NCI-H2196 (cell line): ENCODE measurements at regions not wholly inside any gene's neighbourhood (a gene's known extent, or its start where the extent isn't known, plus 50 kb on each side); places are given as distances from the start of the nearest gene placed in this dataset.
"Not testable (repeated sequence)": the region's sequence is repeated elsewhere in the genome, so short reads cannot be mapped to it uniquely, and the experiment has no call there.

Source experiments
- DNase-seq: peaks from one replicate; lab custom pipeline; 2025; ENCODE audit not compliant: unreplicated experiment; lab: John Stamatoyannopoulos, UW

DNA sequence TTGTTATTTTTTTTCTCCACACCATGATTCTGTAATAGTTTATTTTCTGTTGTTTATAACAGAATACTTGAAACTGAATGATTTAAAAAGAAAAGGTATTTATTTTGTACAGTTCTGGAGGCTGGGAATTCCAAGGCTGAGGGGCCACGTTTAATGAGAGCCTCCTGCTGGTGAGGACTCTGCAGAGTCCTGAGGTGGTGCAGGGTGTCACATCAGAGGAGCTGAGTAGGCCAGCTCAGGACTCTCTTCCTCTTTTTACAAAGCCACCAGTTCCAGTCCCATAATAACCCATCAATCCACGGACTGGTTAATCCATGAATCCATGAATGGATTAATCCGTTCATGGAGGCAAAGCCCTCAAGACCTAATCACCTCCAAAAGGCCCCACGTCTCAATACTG lies 71.6 kb downstream of the TFAP2A start:
- no peak for DNase-seq

DNA sequence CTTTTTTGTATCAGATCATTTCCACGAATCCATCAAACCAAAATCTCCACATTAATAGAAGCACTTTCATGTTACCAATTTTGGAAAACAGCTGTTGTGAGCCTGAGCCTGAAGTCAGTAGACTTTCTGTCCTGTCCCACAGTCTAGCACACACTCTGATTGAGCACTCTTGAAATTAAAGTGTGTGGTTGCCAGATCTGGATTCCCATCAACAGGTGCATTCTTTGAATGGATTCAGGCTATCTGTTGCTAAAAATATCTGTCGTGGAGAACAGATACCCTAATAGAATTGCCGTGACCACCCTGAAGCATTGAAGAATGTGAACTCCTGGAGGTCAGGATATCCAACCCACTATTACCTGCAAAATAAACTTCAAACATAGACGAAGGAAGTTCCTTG lies 73.3 kb downstream of the TFAP2A start:
- no peak for DNase-seq

DNA sequence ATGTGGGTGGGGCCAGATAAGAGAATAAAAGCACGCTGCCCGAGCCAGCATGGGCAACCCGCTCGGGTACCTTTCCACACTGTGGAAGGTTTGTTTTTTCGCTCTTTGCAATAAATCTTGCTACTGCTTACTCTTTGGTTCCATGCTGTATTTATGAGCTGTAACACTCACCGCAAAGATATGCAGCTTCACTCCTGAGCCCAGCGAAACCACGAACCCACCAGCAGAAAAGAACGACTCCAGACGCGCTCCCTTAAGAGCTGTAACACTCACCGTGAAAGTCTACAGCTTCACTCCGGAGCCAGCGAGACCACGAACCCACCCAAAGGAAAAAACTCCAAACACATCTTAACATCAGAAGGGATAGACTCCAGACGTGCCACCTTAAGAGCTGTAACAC lies 76.7 kb downstream of the TFAP2A start:
- DNase-seq: no peak

DNA sequence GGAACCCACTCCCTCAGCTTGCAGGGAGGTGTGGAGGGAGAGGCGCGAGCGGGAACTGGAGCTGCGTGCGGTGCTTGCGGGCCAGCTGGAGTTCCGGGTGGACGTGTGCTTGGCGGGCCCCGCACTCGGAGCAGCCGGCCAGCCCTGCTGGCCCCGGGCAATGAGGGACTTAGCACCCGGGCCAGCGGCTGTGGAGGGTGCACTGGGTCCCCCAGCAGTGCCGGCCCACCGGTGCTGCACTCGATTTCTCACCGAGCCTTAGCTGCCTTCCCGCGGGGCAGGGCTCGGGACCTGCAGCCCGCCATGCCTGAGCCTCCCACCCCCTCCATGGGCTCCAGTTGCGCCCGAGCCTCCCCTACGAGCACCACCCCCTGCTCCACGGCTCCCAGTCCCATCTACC lies 77.5 kb downstream of the TFAP2A start:
- DNase-seq: not testable (repeated sequence)

DNA sequence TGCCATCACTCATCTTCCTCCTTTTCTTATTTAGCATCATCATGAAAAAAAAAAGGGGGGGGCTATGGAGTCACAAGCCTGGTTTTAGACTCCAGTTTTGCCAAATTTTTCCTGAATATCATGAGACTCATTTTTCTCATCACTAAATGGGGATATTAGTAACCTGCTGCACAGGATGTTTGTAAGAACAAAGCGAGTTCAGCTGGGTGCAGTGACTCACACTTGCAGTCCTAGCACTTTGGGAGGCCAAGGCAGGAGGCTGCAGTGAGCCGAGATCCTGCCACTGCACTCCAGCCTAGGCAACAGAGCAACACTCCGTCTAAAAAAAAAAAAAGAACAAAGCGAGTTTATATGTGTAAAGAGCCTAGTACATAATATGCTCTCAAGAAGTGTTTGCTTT lies 82.8 kb downstream of the TFAP2A start:
- no peak for DNase-seq

DNA sequence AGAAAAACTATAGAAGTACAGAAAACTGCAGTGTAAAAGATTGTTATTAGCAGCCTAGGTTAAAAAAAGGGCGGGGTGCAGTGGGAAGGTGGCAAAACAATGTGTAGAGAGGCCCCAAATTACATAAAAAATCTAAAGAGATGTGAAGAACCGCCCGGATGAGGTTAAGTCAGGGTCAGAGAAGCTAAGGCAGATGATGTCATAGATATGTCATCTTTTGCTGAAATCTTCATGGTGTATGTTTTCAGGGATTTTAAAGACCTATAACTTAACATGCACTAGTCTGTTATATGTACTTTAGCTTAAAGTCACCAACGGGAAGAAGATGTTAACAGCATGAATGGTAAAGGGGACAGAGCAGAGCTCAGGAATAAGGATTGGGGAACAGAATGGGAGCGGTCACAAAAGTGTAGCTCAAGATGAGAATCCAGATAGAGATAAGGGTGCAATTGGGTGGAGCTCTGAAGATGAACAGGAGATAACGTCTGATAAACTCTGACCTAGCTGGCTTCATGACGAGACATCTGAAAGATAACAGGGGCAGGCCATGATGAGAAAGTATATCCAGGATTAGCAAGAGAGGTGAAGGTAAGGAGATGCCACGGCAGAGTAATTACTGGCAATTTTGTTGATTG lies 83.4 kb downstream of the TFAP2A start:
- no peak for DNase-seq

DNA sequence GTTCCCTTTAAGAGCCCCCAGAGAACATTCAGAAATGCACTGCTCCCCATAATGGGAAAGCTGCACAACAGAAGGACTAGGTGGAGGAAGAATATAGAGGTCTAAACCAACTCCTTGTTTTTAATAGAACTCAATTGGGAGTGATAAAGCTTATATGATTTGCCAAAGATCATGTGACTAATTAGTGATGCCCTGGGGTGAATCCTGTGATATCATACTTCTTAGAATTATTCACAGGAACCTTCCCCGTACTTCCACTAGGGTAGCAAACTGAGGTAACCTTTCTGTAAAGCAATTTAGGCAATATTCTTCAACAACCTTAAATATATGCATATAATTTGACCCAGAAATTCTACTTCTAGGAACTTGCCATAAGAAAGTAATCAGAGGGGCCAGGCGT lies 84.4 kb downstream of the TFAP2A start:
- DNase-seq: no peak

DNA sequence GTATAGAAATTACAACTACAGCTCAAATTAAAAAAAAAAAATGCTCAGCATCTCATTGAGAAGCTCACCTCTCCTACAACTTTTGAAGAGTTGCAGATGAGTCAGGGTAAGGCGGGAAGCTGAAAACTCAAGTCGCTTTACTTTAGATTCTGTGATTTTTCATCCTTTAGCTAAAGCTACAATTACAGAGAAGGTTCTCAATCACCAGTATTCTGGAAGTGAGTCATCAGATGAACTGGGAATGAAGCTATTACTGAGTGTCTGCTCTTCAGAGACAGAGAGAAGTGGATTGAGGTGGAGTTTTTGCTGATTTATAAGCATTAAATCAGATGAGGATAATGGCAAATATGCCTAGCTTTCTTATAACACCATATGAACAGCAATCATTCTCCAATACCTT lies 91.9 kb downstream of the TFAP2A start:
- DNase-seq: no peak

DNA sequence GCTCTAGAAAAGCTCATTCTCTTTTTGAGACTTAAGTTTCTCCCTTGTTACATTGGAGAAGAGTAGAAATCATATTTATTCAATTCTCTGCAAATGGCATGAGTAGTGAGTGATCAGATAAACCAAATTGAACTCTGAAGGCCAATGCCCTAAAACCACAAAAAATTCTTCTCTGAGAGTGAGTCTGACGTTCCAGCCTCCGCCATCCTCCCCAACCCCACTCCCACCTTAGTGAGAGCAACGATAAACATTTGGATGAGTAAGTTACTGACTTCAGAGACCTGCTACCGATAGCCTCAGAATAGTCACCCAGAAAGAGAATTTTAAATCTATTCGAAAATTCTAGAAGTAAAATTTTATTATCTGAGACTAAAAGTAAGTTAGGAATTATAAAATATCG lies 94.6 kb downstream of the TFAP2A start:
- no peak for DNase-seq

DNA sequence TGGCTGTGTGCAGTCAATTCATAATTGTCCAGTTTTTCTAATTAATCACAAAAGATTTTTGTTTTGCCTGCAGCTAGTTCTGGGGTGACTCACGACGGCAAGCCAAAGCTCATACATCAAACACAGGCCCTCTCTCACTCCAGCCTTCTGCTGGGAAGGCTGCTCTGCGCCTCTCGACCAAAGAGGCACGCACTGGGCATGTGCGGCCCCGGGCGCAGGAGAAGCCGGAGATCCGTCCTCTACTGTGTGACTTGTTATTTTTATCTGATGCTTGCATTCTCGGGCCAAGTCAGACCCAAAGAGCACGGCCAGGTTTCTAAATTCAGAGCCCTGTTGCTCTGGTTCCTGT lies 98.5 kb downstream of the TFAP2A start:
- no peak for DNase-seq

DNA sequence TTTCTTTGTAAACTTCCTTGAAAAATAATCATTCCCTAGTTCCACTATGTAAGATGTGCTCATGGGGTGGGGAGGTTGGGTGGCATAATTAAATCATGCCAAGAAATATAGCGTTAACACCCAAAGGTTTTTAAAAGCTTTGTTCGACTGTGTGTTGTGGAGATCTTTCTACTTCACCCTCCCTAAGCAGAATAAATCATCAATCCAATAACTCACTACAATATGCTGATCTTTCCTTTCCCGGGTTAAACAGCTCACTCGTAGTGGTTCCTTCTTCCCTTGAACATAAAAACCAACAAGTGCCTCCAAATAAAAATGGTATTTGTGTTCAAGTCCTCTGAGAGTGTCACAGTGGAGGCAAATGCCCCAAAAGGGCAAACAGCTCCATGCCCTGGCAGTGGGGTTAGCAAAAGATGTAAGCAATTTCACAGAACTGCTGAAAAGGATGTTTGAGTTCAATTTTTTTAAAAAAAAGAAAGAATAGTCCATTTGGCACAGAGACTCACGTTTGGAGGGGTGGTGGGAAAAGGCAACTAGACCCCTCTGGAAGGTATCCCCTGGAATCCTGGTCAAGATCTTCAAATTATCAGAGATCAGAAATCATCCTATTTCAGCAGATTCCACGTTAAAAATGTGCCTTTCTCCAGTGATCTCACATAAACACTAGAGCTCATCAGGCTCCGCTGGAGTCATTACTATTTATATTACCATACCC lies 99.1 kb downstream of the TFAP2A start:
- DNase-seq: no peak

DNA sequence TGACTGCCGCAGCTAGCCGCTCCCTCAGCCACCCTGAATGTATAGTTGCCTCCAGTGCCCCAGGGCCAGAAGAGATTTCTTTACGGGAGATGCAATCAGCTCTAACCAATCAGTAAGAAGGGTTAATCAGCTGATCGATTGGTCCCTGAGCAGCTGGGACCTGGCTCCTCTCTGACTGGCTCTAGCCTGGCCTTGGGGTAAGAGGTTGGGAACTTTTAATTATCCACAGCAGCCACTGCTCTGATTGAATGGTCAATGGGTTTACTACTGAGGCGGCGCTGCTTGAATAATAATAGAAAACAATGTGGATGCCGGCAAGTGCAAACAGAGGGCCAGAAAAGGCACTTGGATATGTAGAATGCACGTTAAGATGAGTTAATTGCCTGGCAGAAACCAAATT lies 99.8 kb downstream of the TFAP2A start:
- DNase-seq: no peak

DNA sequence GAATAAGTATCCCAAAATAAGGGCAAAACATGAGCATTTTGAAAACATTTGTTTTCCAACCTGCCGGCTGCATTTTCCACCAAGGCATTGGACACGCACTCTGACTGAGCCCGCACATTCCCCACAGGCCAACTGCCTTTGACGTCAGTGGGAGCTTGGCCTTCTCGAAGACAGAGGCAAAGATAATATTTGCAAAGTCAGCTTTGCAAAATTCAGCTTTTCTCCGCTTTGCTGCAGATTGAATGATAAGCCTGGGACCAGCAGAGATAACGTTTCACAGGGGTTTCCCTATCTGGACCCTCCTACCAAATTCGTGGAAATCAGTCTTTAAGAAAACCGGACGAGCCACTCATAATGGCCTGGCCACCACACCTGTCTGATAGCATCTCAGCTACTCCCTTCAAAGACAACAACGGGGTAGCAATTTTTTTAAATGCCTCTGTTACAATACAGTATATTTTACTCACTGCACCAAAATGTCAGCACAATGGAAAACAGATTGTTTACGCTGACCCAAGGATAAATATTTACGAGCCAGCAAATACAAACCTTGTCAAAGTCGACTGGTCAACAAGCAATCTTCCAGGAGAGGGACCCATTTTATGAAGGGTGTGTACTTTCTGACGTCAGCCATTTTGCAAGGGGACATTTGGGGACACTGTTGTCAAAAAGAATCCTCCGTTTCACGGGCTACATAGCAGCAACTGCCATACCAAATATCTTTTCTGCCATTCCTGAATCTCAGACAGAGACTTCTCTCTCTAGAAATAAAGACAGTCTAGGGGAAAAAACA lies 100.5 kb downstream of the TFAP2A start:
- DNase-seq: no peak

DNA sequence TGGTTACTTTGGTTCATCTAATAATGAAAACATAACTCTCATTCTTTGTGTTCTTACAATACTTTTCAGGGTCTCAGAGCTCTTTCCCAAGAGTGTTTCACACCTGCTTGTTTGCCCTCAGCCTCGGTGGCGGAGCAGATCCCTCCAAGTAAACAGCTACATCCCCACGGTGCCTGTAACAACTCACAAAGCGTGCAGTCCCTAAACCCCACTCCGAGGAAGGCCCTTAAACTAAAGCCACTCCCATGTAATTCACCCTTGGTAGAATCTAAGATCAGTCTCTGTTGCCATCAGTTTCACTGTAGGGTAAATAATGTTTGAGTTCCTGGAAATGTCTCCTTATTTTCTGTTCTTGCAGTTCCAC lies 101.1 kb downstream of the TFAP2A start:
- DNase-seq: no peak

DNA sequence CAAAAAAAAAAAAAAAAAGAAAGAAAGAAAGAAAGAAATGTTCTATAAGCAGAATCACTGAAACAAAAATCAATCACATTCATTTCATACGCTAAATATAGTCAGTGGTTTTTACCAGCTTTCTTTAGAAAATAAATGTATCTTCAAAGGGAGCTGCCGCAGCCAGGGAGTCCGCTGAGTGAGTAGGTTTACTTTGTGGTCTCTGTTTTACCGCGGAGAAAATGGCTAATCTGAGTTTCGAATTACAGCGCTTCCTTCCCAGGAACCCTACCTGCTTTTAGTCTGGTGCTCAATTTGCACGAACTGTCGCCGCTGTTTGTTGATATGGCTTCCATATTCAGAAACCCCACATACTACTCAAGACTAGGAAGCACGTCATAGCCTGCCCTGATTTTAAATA lies 102.4 kb downstream of the TFAP2A start:
- DNase-seq: no peak

DNA sequence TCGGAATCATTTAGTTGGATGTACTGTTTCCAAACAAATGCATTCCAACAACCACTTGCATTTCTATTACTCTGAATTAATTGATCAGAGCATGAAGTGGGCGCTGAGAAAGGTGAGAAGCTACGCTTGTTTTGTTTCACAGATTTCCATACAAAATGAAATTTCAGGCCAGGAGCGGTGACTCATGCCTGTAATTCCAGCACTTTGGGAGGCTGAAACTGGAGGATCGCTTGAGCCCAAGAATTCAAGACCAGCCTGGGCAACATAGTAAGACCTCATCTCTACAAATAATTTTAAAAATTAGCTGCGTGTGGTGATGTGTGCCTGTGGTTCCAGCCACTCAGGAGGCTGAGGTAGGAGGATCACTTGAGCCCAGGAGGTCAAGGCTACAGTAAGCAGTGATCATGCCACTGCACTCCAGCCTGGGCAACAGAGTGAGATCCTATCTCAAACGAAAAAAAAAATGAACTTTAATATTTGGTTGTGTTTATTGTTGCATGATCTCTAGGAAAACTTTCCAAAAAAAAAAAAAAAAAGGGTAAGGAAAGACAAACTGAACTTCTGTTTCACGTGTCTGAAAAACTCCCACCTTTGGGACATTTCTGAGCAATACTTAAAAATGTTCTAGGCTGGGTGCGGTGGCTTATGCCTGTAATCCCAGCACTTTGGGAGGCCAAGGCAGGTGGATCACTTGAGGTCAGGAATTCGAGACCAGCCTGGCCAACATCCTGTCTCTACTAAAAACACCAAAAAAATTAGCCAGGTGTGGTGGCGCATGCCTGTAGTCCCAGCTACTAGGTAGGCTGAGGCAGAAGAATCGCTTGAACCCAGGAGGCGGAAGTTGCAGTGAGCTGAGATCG lies 103.1 kb downstream of the TFAP2A start:
- not testable (repeated sequence) for DNase-seq

DNA sequence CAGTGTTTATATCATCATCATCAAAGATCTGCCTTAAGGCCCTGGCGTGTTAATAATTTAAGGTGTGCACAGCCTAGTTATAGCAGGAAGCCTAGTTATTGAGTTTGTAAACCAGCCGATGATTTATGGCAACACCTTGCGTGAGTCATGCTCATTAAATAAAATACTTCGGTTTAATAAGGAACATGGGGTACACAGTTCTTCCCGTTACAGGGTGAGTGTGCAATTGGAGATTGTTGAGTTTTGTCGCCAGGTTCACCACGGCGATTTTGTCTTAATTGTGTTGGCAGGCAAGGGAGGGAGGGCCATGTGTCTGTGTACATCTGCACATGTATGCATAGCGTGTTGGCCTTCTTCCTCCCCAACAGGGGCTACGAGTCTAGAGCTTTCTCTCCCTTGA lies 104.0 kb downstream of the TFAP2A start:
- DNase-seq: no peak

DNA sequence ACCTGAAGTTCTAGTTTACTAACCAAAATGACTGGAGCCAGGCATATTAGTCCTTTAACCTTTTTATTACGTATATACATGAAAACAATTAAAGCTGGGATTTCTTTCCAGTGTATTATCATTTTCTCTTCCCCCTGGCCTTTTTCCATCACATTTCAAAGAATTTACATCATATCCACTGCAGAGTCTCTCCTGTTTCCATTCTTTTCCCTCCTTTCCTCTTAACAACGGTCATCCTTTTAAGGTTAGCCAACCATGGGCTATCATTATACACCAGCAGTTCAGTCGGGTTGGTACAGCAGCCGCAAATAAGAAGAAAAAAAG lies 104.6 kb downstream of the TFAP2A start:
- DNase-seq: no peak

DNA sequence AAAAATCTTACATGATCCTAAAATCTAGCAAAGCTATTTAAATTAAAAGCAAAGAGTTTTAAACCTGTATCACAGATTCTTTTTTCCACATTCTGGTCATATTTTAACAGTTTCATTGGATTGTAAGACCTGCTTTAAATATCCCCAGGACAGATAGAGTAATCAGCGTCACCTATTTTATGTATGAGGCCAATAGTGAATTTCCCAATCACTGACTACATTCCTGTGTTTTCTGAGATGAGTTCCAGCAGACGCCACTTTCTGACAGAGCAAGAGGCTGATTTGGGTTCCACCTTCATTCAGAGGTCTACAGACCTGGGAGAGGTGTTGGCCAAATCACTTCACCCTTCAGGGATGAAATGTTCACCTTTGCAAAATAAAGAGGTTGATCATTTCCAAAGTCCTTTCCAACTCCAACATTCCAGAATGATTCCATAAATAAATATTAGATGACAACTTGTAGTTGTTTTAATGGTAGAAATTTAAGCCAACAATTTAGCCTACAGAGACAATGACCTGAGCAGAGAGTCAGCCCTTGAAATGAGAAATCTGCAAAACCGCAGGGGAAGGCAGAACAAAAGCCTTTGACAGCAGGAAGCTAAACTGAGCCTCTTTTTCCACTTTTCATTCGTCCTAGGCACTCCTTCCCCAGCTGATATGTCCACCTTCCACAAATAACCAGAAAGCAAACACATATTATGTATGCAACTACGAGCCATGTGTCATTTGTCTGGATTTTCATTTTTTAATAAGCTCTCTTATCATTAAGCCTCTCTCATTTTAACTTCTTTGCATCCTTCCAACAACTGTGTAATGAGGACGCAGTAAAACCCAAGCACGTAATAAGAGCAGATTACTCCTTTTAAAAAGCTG lies 105.2 kb downstream of the TFAP2A start:
- no peak for DNase-seq

DNA sequence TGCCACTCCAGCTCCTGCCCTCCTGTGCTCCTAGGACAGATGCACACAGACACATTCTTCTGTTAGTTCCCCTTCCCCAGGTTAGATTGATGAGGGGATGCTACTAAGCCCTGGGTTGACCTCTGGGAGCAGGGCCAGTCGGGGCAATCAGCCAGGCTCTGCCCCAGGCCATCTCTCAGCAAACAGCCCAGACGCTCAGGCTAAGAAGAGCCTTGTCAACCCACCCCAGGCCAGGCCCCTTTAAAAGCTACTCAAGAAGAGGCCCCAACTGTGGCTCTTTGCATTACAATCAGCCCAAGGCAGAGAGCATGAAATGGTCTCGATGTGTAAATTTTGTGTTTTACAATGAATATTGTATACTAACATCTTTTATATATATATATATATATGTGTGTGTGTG lies 107.4 kb downstream of the TFAP2A start:
- DNase-seq: no peak

DNA sequence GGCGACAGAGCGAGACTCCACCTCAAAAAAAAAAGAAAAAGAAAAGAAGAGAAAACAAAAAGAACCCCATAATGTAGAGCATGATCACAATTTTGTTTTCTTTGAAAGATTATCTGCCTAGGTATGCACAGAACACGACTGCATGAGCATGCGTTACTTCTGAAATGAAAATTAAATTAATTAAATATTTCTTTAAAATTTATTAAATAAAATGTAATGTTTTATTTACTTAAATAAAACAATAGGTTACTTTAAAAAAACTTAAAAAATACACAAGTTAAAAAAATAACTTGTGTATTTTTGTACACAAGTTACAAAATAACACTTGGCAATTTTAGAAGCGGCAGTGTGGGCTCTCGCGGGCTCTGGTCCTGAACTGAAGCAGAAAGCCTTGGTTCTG lies 107.8 kb downstream of the TFAP2A start:
- DNase-seq: no peak
